ENCODE measurements at regions not wholly inside any gene's neighbourhood (a gene's known extent, or its start where the extent isn't known, plus 50 kb on each side); places are given as distances from the start of the nearest gene placed in this dataset.

GRCh38 chr10:35910234-35910633 lies 268.1 kb upstream of the FZD8 start:
- no peak overlapping the region for H3K27ac ChIP-seq
- H3K36me3 ChIP-seq, result no peaks in the 10 kb centered on the region
- no peak for TF ChIP-seq CTCF (IDR thresholded peaks at IDR 0.05)
- no peak for TF ChIP-seq POLR2A (IDR thresholded peaks at IDR 0.05)
- H3K4me3 ChIP-seq, result no peak overlapping the region
- H3K27me3 ChIP-seq, result no peaks in the 10 kb centered on the region
- H3K4me1 ChIP-seq, result no peaks in the 10 kb centered on the region
- H3K9me3 ChIP-seq, result no peaks in the 10 kb centered on the region
- no peak for DNase-seq

- DNase-seq, result no peak
- H3K4me3 ChIP-seq, result no peak overlapping the region
- H3K27me3 ChIP-seq, result no peaks in the 10 kb centered on the region
- H3K9me3 ChIP-seq, result no peaks in the 10 kb centered on the region
- TF ChIP-seq POLR2A (IDR thresholded peaks at IDR 0.05), result no peak
- TF ChIP-seq CTCF (IDR thresholded peaks at IDR 0.05), result no peak
- H3K4me1 ChIP-seq, result no peaks in the 10 kb centered on the region
- H3K27ac ChIP-seq, result no peak overlapping the region
- H3K36me3 ChIP-seq, result no peaks in the 10 kb centered on the region
These were observed 267.1 kb upstream of the FZD8 start for GRCh38 chr10:35909121-35909720.

DNA sequence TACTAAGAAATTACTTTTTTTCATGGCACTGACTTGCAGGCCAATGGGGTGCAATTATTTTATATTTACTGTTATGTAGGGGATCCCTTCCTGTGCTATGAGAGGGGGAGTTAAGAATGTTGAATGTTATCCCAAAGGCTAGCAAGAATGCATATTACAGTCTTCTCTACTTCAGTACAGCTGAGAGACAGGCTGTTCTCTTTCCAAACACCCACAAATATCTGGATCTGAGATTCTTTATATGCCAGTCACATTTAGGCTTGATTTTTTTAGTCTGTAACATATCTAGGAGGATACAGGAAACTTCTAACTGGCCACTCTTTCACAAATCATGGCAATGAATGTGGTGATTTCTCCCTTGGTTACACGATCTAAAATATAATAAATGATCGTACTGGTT lies 266.4 kb upstream of the FZD8 start:
- Histone ChIP-seq H3K4me3 (no peak overlapping the region), H3K27me3 (no peaks in the 10 kb centered on the region)
- no peak for TF ChIP-seq POLR2A (IDR thresholded peaks at IDR 0.05)
- no peak for TF ChIP-seq CTCF (IDR thresholded peaks at IDR 0.05)

DNA sequence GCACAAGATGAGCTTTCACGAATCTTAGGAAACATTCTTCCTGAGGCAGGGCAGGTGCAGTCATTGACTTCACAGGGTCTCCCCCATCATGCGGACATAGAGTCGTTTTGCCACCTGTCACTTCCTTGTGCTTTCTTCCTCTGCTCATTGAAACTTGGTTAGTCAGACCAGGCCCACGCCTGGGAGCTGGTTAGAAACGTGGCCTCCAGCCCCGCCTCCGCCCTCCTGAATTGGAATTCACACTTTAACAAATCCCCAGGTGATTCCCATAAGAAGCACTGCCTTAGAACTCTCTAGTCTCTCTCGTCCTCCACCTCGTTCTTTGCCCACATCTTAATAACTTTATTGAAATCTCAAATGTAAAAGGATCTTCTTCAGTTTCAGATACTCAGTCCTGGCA lies 265.5 kb upstream of the FZD8 start:
- H3K36me3 ChIP-seq, result no peaks in the 10 kb centered on the region
- no peak for DNase-seq
- no peaks in the 10 kb centered on the region for H3K4me1 ChIP-seq

More for the DNA sequence above, 266.4 kb upstream of the FZD8 start:
- H3K36me3 ChIP-seq, result no peaks in the 10 kb centered on the region
- no peak for DNase-seq
- no peak overlapping the region for H3K27ac ChIP-seq
- H3K4me1 ChIP-seq, result no peaks in the 10 kb centered on the region
- H3K9me3 ChIP-seq, result no peaks in the 10 kb centered on the region

GRCh38 chr10:35906155-35906554 lies 264.1 kb upstream of the FZD8 start:
- no peak for TF ChIP-seq CTCF (IDR thresholded peaks at IDR 0.05)
- Histone ChIP-seq H3K9me3 (no peaks in the 10 kb centered on the region), H3K4me3 (no peak overlapping the region), H3K27ac (no peak overlapping the region), H3K4me1 (no peaks in the 10 kb centered on the region), H3K36me3 (no peaks in the 10 kb centered on the region), H3K27me3 (no peaks in the 10 kb centered on the region)
- no peak for DNase-seq

More for the DNA sequence above, 265.5 kb upstream of the FZD8 start:
- TF ChIP-seq CTCF (IDR thresholded peaks at IDR 0.05) (no peak), POLR2A (IDR thresholded peaks at IDR 0.05) (no peak)
- H3K4me3 ChIP-seq, result no peak overlapping the region
- no peaks in the 10 kb centered on the region for H3K9me3 ChIP-seq
- no peak overlapping the region for H3K27ac ChIP-seq
- H3K27me3 ChIP-seq, result no peaks in the 10 kb centered on the region

GRCh38 chr10:35903021-35903420 lies 260.9 kb upstream of the FZD8 start:
- H3K4me3 ChIP-seq, result no peak overlapping the region
- DNase-seq, result no peak
- TF ChIP-seq POLR2A (IDR thresholded peaks at IDR 0.05) (no peak), CTCF (IDR thresholded peaks at IDR 0.05) (no peak)
- H3K27ac ChIP-seq, result no peak overlapping the region
- no peaks in the 10 kb centered on the region for H3K9me3 ChIP-seq
- no peaks in the 10 kb centered on the region for H3K27me3 ChIP-seq
- no peaks in the 10 kb centered on the region for H3K4me1 ChIP-seq
- H3K36me3 ChIP-seq, result no peaks in the 10 kb centered on the region

All from Peyer's patch (tissue), 4 donors.